Fibroblast of the aortic adventitia (primary cell): ENCODE measurements at regions not wholly inside any gene's neighbourhood (a gene's known extent, or its start where the extent isn't known, plus 50 kb on each side); places are given as distances from the start of the nearest gene placed in this dataset.

Experiments used
- DNase-seq: peaks from one replicate; pipeline ENCODE4 v3.0.0-alpha.2; 2010; ENCODE audit warnings: low read depth
- H3K4me3 ChIP-seq: 2 replicates; pipeline ENCODE4 v1.5.1; 2011; ENCODE audit warnings: low read depth, mild to moderate bottlenecking, control low read depth, low read length, moderate library complexity
- TF ChIP-seq, protein P1 (sequence below): IDR thresholded peaks from 2 replicates; pipeline ENCODE4 v1.5.1; 2011; ENCODE audit warnings: mild to moderate bottlenecking, low read length, control low read depth, inconsistent platforms; ENCODE audit not compliant: insufficient read depth

DNA sequence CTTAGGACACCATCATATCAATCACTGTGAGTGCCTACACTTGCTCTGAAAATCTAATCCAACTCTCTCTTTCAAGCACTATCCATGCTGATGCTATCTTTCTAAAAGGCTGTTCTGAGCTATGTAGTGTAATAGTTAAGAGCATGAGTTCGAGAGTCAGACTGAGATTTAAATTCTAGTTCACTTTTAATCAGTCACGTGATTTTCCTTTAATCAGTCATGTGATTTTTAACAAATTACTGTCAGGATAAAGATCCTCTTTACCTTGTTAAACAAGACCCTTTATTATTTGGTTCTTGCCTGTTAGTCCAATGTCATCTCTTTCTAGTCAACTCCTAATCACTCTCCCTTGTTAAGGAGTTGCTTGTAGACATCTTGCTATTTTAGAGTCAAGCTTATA, 653.0 kb downstream of the RPL10L start:
- TF ChIP-seq, protein P1, sequence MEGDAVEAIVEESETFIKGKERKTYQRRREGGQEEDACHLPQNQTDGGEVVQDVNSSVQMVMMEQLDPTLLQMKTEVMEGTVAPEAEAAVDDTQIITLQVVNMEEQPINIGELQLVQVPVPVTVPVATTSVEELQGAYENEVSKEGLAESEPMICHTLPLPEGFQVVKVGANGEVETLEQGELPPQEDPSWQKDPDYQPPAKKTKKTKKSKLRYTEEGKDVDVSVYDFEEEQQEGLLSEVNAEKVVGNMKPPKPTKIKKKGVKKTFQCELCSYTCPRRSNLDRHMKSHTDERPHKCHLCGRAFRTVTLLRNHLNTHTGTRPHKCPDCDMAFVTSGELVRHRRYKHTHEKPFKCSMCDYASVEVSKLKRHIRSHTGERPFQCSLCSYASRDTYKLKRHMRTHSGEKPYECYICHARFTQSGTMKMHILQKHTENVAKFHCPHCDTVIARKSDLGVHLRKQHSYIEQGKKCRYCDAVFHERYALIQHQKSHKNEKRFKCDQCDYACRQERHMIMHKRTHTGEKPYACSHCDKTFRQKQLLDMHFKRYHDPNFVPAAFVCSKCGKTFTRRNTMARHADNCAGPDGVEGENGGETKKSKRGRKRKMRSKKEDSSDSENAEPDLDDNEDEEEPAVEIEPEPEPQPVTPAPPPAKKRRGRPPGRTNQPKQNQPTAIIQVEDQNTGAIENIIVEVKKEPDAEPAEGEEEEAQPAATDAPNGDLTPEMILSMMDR, result no peak
- no peak overlapping the region for H3K4me3 ChIP-seq
- DNase-seq, result no peak

DNA sequence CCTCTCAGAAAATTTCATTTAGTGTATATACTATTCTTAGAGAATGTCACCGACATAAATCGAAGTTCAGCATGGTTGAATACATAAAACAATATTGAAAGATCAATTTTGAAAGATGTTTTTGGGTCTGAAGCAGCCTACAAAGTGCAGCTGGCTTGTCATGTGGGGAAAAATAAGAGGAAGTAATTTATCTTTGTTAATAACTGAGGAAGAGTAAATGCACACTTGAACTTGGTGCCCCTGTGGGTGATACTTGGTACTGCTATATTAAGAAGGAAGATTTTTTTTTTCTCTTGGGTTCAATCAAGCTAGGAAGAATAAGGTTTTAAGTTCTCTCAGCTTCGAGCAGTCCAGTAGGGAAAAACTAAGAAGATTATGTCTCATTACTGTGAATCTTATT, 661.3 kb downstream of the RPL10L start:
- no peak for DNase-seq
- H3K4me3 ChIP-seq, result no peak overlapping the region
- TF ChIP-seq, protein P1, result peak; percentile 52

DNA sequence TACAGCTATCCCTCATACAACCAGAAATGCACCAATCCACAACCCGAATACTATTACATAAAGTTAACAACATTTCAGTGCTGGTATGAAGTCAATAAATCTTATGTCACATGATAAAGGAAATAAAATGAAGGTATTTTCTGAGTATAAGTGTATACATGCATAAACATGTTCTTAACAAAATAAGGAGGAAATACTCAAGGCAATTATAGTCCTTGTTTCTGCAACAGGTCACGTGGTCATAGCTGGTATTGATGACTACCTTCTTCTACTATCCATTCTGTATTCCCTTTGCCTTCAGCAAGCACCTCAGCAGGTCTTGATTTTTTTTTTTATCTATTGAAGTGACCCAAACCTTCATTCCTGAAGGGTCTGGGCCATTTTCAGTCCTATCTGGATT, 675.6 kb downstream of the RPL10L start:
- H3K4me3 ChIP-seq, result no peak overlapping the region
- TF ChIP-seq, protein P1, result no peak
- DNase-seq, result no peak

DNA sequence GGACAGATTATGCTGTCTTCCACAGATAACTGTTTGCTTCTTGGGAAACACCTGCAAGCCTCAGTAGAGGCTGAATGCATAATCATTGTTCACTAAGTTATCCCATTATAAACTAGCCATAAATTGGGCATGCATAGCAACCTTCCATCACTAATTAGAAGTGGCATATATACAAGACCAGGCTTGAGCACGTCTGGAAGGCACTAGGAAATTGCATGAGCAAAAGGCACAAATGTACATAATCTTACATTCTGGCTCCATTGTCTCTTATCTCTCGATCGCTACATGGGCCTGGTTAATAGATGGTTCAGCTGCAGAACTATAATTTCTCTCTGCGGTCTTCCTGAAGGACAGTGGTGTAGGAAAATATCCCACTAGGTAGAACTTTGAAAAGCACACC, 679.2 kb downstream of the RPL10L start:
- TF ChIP-seq, protein P1, result no peak
- no peak overlapping the region for H3K4me3 ChIP-seq
- DNase-seq, result no peak

DNA sequence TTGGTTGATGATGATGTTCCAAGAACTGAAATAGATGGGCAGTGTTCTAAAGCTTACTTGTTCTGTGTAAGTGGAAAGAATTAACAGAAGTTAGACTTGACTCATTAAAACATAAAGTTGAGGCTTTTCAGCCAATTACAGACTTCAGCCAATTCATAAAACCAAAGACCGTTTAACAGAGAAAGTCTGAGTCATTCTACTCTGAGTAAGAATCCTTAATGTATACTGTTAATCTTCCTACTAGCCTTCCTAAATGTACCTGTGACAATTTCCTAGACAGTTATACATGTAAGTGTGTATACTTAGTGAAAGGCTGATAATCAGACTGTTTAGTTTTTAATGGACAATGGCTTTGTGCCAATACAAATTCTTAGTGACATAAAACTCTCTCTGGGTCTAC, 681.0 kb downstream of the RPL10L start:
- no peak for DNase-seq
- TF ChIP-seq, protein P1, result no peak
- H3K4me3 ChIP-seq, result no peak overlapping the region

DNA sequence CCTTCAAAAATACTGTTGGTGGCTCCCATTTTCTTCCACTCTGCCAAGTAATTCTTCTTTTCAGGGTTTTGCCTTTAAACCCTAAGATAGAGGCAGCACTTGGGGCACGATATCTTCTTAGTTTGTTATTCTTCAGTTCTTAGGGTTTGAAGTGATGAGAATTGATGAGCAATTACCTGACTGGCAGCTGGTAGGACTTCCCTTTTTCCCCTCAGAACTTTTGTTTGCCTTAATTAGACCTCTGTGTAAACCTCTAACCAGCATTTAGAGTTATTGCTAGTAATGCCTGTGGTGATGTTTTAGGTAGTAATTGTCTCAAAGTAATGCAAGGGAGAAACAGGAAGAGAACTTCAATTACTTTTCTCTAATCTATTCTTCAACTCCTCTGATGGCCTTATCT, 683.5 kb downstream of the RPL10L start:
- H3K4me3 ChIP-seq, result no peak overlapping the region
- TF ChIP-seq, protein P1, result no peak
- no peak for DNase-seq

DNA sequence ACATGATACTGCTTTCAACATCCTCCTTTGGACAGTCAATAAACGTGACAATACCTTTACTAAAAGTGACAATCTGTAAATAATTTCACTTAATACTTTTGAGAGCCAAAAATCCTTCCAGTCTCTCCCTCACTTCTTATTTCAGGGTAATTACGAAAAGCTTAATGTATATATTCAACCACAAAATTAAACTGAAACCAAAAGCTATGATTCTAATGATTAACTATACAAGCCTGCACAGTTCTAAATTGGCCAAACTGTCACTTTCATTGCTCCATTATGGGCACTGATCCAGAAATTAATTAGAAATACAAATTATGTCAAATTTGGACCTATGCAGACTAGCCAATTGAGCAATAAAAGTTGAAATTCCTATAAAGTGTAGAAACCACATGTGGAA, 696.5 kb upstream of the MIS18BP1 start:
- no peak overlapping the region for H3K4me3 ChIP-seq
- no peak for DNase-seq
- TF ChIP-seq, protein P1, result no peak
